ENCODE measurements at regions not wholly inside any gene's neighbourhood (a gene's known extent, or its start where the extent isn't known, plus 50 kb on each side); places are given as distances from the start of the nearest gene placed in this dataset.
"Not testable (repeated sequence)": the region's sequence is repeated elsewhere in the genome, so short reads cannot be mapped to it uniquely, and the experiment has no call there.

GRCh38 chr20:16873124-16873523 is 125.0 kb downstream of the OTOR start:
- H3K4me1 ChIP-seq (ENCODE audit: insufficient read depth, low read length); H3K4me1 Mint-ChIP-seq; H3K27me3 ChIP-seq (ENCODE audit: insufficient read depth, low read length, poor library complexity, severe bottlenecking); H3K27ac Mint-ChIP-seq; H3K4me3 Mint-ChIP-seq; CTCF ChIA-PET; H3K9me3 ChIP-seq (ENCODE audit: low read length); H3K9me3 Mint-ChIP-seq; H3K36me3 ChIP-seq (ENCODE audit: insufficient read depth, low read length); H3K4me3 ChIP-seq (ENCODE audit: low read length); POLR2A ChIA-PET; H3K36me3 Mint-ChIP-seq; H3K27ac ChIP-seq (ENCODE audit: low read depth, low read length); DNase-seq; H3K27me3 Mint-ChIP-seq: not testable (repeated sequence)

DNA sequence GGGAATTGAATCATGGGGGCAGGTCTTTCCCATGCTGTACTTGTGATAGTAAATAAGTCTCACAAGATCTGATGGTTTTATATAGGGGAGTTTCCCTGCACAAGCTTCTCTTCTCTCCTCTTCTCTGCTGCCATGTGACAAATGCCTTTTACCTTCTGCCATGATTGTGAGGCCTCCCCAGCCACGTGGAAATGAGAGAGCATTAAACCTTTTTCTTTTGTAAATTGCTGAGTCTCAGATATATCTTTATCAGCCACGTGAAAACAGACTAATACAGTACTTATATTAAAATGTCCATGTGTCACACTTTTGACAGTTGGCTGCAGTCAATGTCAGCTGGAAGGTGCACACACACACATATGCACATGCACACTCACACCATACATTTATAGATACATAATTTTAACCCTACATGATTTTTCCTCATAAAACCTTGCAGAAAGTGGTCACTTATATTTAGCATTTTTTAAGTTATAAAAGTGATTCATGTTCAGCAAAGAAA is 128.9 kb downstream of the OTOR start:
- no peaks in the 10 kb centered on the region for H3K9me3 ChIP-seq (ENCODE audit: low read length)
- Mint-ChIP-seq H3K27ac (no peak overlapping the region), H3K36me3 (no peaks in the 10 kb centered on the region), H3K9me3 (peaks cover 0 to 2% (median 0%) of the 10 kb centered on the region in 5 donors), H3K4me3 (no peak overlapping the region), H3K4me1 (no peaks in the 10 kb centered on the region), H3K27me3 (no peaks in the 10 kb centered on the region)
- H3K36me3 ChIP-seq (ENCODE audit: insufficient read depth, low read length) = no peaks in the 10 kb centered on the region
- CTCF ChIA-PET = no interaction called here
- H3K27me3 ChIP-seq (ENCODE audit: insufficient read depth, low read length, poor library complexity, severe bottlenecking) = no peaks in the 10 kb centered on the region
- POLR2A ChIA-PET = no interaction called here
- H3K27ac ChIP-seq (ENCODE audit: low read depth, low read length) = no peak overlapping the region
- no peak for DNase-seq
- no peak overlapping the region for H3K4me3 ChIP-seq (ENCODE audit: low read length)
- H3K4me1 ChIP-seq (ENCODE audit: insufficient read depth, low read length) = no peaks in the 10 kb centered on the region

DNA sequence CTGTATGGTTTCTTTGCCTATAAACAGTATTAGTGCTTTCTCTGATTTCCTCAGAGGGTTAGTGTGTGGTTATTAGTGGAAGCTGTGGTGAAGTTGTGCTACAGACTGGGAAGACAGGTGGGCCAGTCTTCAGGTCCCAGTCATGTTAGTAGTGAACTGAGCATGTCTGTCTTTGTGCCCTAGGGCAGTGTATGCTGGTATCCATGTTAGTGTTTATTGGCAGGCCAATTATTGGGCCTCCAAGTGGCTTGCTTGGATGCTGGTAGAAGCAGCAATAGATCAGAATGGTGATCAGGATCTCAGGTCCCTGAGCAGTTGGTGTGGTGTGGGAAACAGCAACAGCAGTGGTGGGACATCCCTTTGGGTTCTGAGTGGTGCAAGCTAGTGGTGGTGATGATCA is 137.6 kb downstream of the OTOR start:
- Mint-ChIP-seq H3K27ac (no peak overlapping the region), H3K27me3 (no peaks in the 10 kb centered on the region), H3K4me3 (no peak overlapping the region), H3K4me1 (no peaks in the 10 kb centered on the region), H3K9me3 (peaks cover 0 to 7% (median 2%) of the 10 kb centered on the region in 5 donors), H3K36me3 (no peaks in the 10 kb centered on the region)
- no peak overlapping the region for H3K27ac ChIP-seq (ENCODE audit: low read depth, low read length)
- DNase-seq = no peak
- CTCF ChIA-PET = no interaction called here
- H3K9me3 ChIP-seq (ENCODE audit: low read length) = no peaks in the 10 kb centered on the region
- no peaks in the 10 kb centered on the region for H3K4me1 ChIP-seq (ENCODE audit: insufficient read depth, low read length)
- POLR2A ChIA-PET = no interaction called here
- no peak overlapping the region for H3K4me3 ChIP-seq (ENCODE audit: low read length)
- H3K27me3 ChIP-seq (ENCODE audit: insufficient read depth, low read length, poor library complexity, severe bottlenecking) = no peaks in the 10 kb centered on the region
- H3K36me3 ChIP-seq (ENCODE audit: insufficient read depth, low read length) = no peaks in the 10 kb centered on the region

GRCh38 chr20:16898433-16898832 is 150.3 kb downstream of the OTOR start:
- H3K27ac ChIP-seq (ENCODE audit: low read depth, low read length) = no peak overlapping the region
- H3K9me3 ChIP-seq (ENCODE audit: low read length) = no peaks in the 10 kb centered on the region
- Mint-ChIP-seq H3K27ac (no peak overlapping the region), H3K4me3 (no peak overlapping the region), H3K36me3 (no peaks in the 10 kb centered on the region), H3K27me3 (peaks cover 0 to 1% of the 10 kb centered on the region in 2 donors), H3K4me1 (no peaks in the 10 kb centered on the region), H3K9me3 (peaks cover 0 to 4% (median 1%) of the 10 kb centered on the region in 5 donors)
- ChIA-PET POLR2A (no interaction called here), CTCF (no interaction called here)
- H3K36me3 ChIP-seq (ENCODE audit: insufficient read depth, low read length) = no peaks in the 10 kb centered on the region
- no peak overlapping the region for H3K4me3 ChIP-seq (ENCODE audit: low read length)
- DNase-seq = no peak
- no peaks in the 10 kb centered on the region for H3K4me1 ChIP-seq (ENCODE audit: insufficient read depth, low read length)
- H3K27me3 ChIP-seq (ENCODE audit: insufficient read depth, low read length, poor library complexity, severe bottlenecking) = no peaks in the 10 kb centered on the region

- H3K27me3 ChIP-seq (ENCODE audit: insufficient read depth, low read length, poor library complexity, severe bottlenecking) = no peaks in the 10 kb centered on the region
- no peak overlapping the region for H3K4me3 Mint-ChIP-seq
- no peak overlapping the region for H3K27ac Mint-ChIP-seq
- H3K9me3 Mint-ChIP-seq = peaks cover 0 to 4% (median 1%) of the 10 kb centered on the region in 5 donors
- H3K4me1 Mint-ChIP-seq = no peaks in the 10 kb centered on the region
- POLR2A ChIA-PET = no interaction called here
- H3K27ac ChIP-seq (ENCODE audit: low read depth, low read length) = no peak overlapping the region
- DNase-seq = no peak
- CTCF ChIA-PET = no interaction called here
- H3K4me1 ChIP-seq (ENCODE audit: insufficient read depth, low read length) = no peaks in the 10 kb centered on the region
- no peaks in the 10 kb centered on the region for H3K36me3 ChIP-seq (ENCODE audit: insufficient read depth, low read length)
- no peaks in the 10 kb centered on the region for H3K9me3 ChIP-seq (ENCODE audit: low read length)
- no peak overlapping the region for H3K4me3 ChIP-seq (ENCODE audit: low read length)
- no peaks in the 10 kb centered on the region for H3K36me3 Mint-ChIP-seq
- peaks cover 0 to 1% of the 10 kb centered on the region in 2 donors for H3K27me3 Mint-ChIP-seq
Measured at GRCh38 chr20:16902662-16903061, 154.5 kb downstream of the OTOR start.

- Mint-ChIP-seq H3K27ac (no peak overlapping the region), H3K27me3 (peaks cover 0 to 1% of the 10 kb centered on the region in 2 donors), H3K36me3 (no peaks in the 10 kb centered on the region), H3K9me3 (peaks cover 0 to 14% (median 6%) of the 10 kb centered on the region in 5 donors), H3K4me3 (no peak overlapping the region), H3K4me1 (no peaks in the 10 kb centered on the region)
- no peaks in the 10 kb centered on the region for H3K36me3 ChIP-seq (ENCODE audit: insufficient read depth, low read length)
- H3K9me3 ChIP-seq (ENCODE audit: low read length) = no peaks in the 10 kb centered on the region
- no peak for DNase-seq
- ChIA-PET CTCF (no interaction called here), POLR2A (no interaction called here)
- H3K27ac ChIP-seq (ENCODE audit: low read depth, low read length) = no peak overlapping the region
- H3K27me3 ChIP-seq (ENCODE audit: insufficient read depth, low read length, poor library complexity, severe bottlenecking) = no peaks in the 10 kb centered on the region
- H3K4me3 ChIP-seq (ENCODE audit: low read length) = no peak overlapping the region
- no peaks in the 10 kb centered on the region for H3K4me1 ChIP-seq (ENCODE audit: insufficient read depth, low read length)
Measured at GRCh38 chr20:16904751-16905150, 156.6 kb downstream of the OTOR start.

DNA sequence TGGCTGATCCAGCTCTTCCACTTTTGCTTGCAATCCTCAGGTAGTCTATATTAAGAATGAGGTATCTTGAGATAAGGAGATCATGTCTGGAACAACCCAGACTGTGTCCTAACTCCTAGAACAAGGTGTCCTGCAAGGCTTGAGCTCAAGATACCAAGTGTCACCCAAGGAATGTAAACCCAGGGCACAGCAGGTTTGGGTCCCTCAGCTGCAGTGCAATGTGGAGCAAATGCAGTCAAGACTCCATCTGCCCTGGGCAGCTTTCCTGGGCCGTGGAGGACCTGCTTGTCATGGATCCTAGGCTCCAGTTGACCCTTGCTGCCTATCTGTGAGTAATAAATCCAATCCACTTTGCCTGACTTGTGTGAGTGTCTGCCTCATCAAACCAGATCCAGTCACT is 166.1 kb downstream of the OTOR start:
- no peak overlapping the region for H3K4me3 ChIP-seq (ENCODE audit: low read length)
- no peak overlapping the region for H3K27ac ChIP-seq (ENCODE audit: low read depth, low read length)
- no peaks in the 10 kb centered on the region for H3K36me3 ChIP-seq (ENCODE audit: insufficient read depth, low read length)
- CTCF ChIA-PET = no interaction called here
- POLR2A ChIA-PET = no interaction called here
- Mint-ChIP-seq H3K4me3 (no peak overlapping the region), H3K9me3 (peaks cover 0 to 12% (median 3%) of the 10 kb centered on the region in 5 donors), H3K36me3 (peaks cover 0 to 3% (median 0%) of the 10 kb centered on the region in 3 donors), H3K27me3 (peaks cover 0 to 2% of the 10 kb centered on the region in 2 donors), H3K27ac (no peak overlapping the region), H3K4me1 (no peaks in the 10 kb centered on the region)
- H3K27me3 ChIP-seq (ENCODE audit: insufficient read depth, low read length, poor library complexity, severe bottlenecking) = no peaks in the 10 kb centered on the region
- no peaks in the 10 kb centered on the region for H3K9me3 ChIP-seq (ENCODE audit: low read length)
- DNase-seq = no peak
- no peaks in the 10 kb centered on the region for H3K4me1 ChIP-seq (ENCODE audit: insufficient read depth, low read length)

DNA sequence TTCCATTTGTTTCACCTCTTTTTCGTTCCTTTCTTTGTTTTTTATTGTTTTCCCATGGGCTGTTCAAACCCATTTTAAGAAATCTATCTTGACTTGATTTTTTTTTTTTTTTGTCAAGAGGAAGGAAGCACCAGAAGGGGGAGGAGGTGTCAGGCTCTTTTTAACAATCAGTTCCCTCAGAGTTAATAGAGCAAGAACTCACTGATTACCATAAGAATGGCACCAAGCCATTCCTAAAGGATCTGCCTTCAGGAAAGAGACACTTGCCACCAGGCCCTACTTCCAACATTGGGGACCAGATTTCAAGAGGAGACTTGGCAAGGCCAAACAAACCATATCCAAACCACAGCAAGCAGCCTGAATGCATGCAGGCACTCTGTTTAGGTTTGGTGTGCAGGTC is 168.0 kb downstream of the OTOR start:
- no peak overlapping the region for H3K4me3 Mint-ChIP-seq
- CTCF ChIA-PET = no interaction called here
- DNase-seq = no peak
- H3K4me1 Mint-ChIP-seq = no peaks in the 10 kb centered on the region
- H3K9me3 ChIP-seq (ENCODE audit: low read length) = no peaks in the 10 kb centered on the region
- H3K36me3 ChIP-seq (ENCODE audit: insufficient read depth, low read length) = no peaks in the 10 kb centered on the region
- H3K27me3 Mint-ChIP-seq = peaks cover 0 to 2% of the 10 kb centered on the region in 2 donors
- no peaks in the 10 kb centered on the region for H3K27me3 ChIP-seq (ENCODE audit: insufficient read depth, low read length, poor library complexity, severe bottlenecking)
- H3K4me1 ChIP-seq (ENCODE audit: insufficient read depth, low read length) = no peaks in the 10 kb centered on the region
- H3K4me3 ChIP-seq (ENCODE audit: low read length) = no peak overlapping the region
- POLR2A ChIA-PET = no interaction called here
- H3K27ac Mint-ChIP-seq = no peak overlapping the region
- H3K27ac ChIP-seq (ENCODE audit: low read depth, low read length) = no peak overlapping the region
- no peaks in the 10 kb centered on the region for H3K36me3 Mint-ChIP-seq
- H3K9me3 Mint-ChIP-seq = peaks cover 0 to 11% (median 2%) of the 10 kb centered on the region in 5 donors

DNA sequence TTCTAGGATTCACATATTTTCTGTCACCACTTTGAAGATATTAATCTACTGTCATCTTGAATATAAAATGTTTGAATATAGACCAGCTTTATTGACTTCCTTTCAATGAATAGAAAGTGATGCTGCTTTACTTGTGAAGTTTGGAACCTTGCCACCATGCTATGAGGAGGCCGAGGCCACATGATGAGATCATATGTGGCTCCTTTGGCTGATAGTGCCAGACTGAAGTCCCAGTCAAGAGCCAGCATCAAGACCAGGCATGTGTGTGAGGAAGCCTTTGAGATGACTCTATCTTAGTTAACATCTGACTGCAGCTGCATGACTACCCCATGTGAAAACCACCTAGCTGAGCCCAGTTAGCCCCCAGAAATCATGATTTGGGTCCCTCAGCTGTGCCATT is 169.5 kb downstream of the OTOR start:
- POLR2A ChIA-PET = no interaction called here
- CTCF ChIA-PET = no interaction called here
- H3K4me1 Mint-ChIP-seq = no peaks in the 10 kb centered on the region
- H3K4me3 ChIP-seq (ENCODE audit: low read length) = no peak overlapping the region
- no peaks in the 10 kb centered on the region for H3K36me3 Mint-ChIP-seq
- no peaks in the 10 kb centered on the region for H3K36me3 ChIP-seq (ENCODE audit: insufficient read depth, low read length)
- H3K27me3 ChIP-seq (ENCODE audit: insufficient read depth, low read length, poor library complexity, severe bottlenecking) = no peaks in the 10 kb centered on the region
- H3K9me3 Mint-ChIP-seq = peaks cover 0 to 5% (median 2%) of the 10 kb centered on the region in 5 donors
- no peak overlapping the region for H3K27ac Mint-ChIP-seq
- H3K4me3 Mint-ChIP-seq = no peak overlapping the region
- no peak overlapping the region for H3K27ac ChIP-seq (ENCODE audit: low read depth, low read length)
- no peaks in the 10 kb centered on the region for H3K4me1 ChIP-seq (ENCODE audit: insufficient read depth, low read length)
- no peak for DNase-seq
- H3K9me3 ChIP-seq (ENCODE audit: low read length) = no peaks in the 10 kb centered on the region
- peaks cover 0 to 2% of the 10 kb centered on the region in 2 donors for H3K27me3 Mint-ChIP-seq

Measured in CD8-positive, alpha-beta memory T cell (primary cell).